Astrocyte of the cerebellum (primary cell): ENCODE measurements at regions not wholly inside any gene's neighbourhood (a gene's known extent, or its start where the extent isn't known, plus 50 kb on each side); places are given as distances from the start of the nearest gene placed in this dataset.

ENCODE experiments used
- DNase-seq: peaks from one replicate; pipeline ENCODE4 v3.0.0-alpha.2; 2011; ENCODE audit warnings: low read depth
- H3K4me3 ChIP-seq: 2 replicates; pipeline ENCODE4 v1.5.1; 2011; ENCODE audit warnings: mild to moderate bottlenecking, low read depth, low read length, moderate library complexity
- in situ Hi-C: cut with HindIII; loops from 2 replicates; pipeline ENCODE4 v1.10.0; 2017; ENCODE audit warnings: low sequenced_read_pairs
- TF ChIP-seq, protein P1 (sequence below): IDR thresholded peaks from 2 replicates; pipeline ENCODE4 v1.5.1; 2012; ENCODE audit warnings: low read length, low read depth, moderate library complexity, mild to moderate bottlenecking; ENCODE audit errors: missing control alignments

DNA sequence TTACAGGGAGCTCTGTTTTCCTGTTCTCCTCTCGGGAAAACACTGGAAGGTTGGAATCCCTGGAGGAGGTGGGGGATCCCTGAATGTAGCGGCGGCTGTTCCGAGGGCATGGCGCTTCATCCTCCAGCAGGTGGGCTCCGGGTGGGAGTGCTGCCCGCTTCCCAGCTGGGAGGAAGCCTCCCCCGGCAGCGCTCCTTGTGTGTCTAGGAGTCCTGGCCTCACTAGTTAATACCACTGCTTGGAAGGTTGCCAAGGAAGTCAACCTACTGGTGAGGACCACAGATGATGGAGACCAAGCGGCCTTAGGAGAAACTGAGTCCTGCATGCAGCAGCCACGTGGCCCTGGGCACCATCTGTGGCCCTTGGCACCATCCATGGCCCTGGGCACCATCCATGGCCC, 151.9 kb upstream of the PFKP start:
- H3K4me3 ChIP-seq = no peak overlapping the region
- DNase-seq = no peak
- in situ Hi-C loops = no loop called here
- TF ChIP-seq, protein P1, sequence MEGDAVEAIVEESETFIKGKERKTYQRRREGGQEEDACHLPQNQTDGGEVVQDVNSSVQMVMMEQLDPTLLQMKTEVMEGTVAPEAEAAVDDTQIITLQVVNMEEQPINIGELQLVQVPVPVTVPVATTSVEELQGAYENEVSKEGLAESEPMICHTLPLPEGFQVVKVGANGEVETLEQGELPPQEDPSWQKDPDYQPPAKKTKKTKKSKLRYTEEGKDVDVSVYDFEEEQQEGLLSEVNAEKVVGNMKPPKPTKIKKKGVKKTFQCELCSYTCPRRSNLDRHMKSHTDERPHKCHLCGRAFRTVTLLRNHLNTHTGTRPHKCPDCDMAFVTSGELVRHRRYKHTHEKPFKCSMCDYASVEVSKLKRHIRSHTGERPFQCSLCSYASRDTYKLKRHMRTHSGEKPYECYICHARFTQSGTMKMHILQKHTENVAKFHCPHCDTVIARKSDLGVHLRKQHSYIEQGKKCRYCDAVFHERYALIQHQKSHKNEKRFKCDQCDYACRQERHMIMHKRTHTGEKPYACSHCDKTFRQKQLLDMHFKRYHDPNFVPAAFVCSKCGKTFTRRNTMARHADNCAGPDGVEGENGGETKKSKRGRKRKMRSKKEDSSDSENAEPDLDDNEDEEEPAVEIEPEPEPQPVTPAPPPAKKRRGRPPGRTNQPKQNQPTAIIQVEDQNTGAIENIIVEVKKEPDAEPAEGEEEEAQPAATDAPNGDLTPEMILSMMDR = no peak

DNA sequence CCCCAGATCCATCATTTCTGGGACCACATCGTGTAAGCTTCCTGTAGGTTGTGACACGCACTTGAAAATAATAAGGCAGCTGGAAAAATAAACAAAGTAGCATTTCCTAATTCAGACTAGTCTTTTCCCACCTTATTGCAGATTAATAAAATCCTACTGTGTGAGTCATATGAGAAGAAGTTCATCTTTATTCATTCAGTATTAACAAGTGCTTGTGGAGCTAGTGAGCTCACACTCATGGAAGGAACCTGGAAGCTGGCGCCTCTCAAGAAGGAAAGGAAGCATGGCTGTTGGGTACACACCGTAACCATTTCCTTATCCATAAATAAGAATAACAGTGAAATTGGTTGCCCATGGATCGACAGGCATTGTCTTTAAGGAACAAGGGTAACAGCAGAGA, 152.6 kb upstream of the PFKP start:
- in situ Hi-C loops = no loop called here
- DNase-seq = no peak
- H3K4me3 ChIP-seq = no peak overlapping the region
- TF ChIP-seq, protein P1 = no peak

DNA sequence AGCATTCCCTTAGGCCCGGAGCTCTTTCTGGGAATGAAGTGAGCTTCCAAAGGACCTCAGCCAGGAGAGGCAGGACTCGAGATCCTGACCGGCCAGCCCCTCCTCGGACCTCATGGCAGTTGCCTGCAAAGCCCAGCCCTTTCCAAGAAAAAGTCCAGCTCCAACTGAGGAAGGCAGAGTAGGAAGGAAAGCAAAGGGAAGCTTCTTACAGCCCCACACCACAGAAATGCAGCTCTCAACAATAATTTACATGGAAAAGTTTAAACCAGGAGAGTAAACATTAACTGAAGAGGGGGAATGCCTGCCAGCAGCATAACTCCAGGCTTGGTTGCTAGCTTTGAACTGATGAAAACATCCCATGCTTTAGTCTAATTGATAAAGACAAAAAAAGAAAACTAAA, 153.9 kb upstream of the PFKP start:
- no peak overlapping the region for H3K4me3 ChIP-seq
- TF ChIP-seq, protein P1 = no peak
- DNase-seq = no peak
- in situ Hi-C loops = no loop called here

DNA sequence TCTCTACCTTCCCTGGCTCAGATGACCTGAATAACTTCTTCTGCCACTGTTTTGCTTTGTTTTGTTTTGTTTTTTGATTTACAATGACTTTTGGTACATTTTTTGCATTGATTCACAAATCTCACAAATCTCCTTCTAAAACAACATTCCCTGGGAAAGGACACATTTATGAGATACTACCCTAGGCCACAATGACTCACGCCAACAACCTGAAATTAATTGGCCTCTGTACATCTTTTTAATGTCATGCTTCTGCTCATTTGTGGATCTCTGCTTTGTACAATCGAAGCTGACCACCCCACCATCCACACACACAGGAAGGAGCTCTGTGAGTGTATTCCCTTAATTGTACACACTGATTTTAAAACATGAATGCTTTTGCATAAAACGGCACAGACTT, 156.7 kb upstream of the PFKP start:
- in situ Hi-C loops = no loop called here

DNA sequence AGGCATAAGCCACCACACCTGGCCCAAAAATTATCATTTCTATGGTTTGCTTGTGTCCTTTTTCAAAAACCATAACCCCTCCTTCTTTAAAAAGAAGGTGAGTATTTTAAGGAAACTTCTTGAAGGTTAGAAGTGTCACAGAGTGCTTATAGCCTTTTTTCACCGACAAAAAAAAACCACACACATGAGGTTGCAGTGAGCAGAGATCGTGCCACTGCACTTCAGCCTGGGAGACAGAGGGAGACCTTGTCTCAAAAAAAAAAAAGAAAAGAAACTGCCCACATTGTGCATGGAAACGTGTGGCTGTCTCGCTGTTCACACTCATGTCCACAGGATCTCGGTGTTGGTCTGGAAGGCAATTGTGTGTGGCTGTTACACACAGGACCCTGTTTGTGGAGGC, 157.4 kb upstream of the PFKP start:
- DNase-seq = no peak
- no peak overlapping the region for H3K4me3 ChIP-seq
- TF ChIP-seq, protein P1 = no peak
- in situ Hi-C loops = no loop called here

More for the DNA sequence above, 156.7 kb upstream of the PFKP start:
- TF ChIP-seq, protein P1 = no peak
- no peak overlapping the region for H3K4me3 ChIP-seq
- DNase-seq = no peak

DNA sequence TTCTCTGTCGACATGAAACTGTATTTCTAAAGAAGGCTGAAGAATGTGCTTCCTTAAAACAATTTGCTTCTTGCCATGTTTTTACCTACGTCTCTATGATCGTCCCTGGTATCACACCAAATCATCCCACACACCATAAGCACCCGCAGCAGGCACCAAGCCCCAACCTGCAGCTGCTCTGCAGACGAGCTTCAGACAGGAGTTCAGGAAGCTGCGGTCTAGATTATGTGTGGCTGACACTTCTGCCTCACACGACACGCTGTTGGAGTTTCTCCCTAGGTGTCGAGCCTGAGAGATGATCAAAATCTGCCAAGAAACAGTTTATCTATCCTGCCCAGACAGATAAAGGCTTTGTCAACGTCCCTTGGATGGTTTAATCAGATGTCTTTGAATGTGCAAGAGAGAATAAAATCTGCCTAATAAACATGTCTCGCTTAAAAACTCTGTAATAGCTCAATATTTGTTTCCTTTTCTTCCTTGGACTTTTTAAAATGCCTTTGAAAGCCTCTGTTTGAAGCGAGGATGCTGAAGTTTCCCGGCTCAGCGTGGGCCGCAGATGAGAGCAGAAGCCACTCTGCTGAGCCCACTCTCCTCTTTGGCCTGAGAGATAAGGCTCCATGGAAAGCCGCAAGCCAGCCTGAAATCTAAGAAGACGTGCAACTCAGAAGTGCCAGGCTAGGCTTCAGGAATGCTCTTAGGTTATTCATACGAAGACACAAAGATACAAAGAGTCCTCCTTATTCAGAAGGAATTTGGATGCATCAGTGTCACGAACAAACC, 158.3 kb upstream of the PFKP start:
- no peak overlapping the region for H3K4me3 ChIP-seq
- in situ Hi-C loops = no loop called here
- TF ChIP-seq, protein P1 = no peak
- DNase-seq = no peak
